ENCODE measurements at regions not wholly inside any gene's neighbourhood (a gene's known extent, or its start where the extent isn't known, plus 50 kb on each side); places are given as distances from the start of the nearest gene placed in this dataset.

DNA sequence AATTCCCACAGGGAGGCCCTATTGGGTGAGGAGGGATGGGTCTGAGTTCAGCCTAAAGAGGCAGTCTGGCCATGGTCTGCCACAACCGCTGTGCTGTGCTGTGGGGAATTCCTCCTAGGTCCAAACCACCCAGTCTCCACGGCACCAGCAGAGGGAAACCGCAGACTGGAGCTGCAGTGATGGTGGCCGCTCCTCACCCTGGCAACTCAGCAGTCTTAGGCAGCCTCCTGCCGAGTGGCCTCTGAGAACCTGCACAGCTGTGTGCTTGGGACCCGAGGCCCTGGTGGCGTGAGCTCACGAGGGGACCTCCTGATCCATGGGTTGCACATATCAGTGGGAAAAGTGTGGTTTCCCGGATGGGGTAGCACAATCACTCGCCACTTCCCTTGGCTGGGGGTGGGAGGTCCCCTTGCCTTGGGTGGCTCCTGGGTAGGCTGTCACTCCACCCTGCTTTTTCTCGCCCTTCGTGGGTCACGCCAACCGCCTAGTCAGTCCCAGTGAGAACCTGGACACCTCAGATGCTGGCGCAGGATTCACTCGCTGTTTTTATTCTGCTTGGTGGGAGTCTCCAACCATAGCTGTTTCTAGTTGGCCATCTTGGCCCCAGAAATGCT is 242.2 kb downstream of the CDH26 start:
- no peak for DNase-seq
- TF ChIP-seq, protein P1, sequence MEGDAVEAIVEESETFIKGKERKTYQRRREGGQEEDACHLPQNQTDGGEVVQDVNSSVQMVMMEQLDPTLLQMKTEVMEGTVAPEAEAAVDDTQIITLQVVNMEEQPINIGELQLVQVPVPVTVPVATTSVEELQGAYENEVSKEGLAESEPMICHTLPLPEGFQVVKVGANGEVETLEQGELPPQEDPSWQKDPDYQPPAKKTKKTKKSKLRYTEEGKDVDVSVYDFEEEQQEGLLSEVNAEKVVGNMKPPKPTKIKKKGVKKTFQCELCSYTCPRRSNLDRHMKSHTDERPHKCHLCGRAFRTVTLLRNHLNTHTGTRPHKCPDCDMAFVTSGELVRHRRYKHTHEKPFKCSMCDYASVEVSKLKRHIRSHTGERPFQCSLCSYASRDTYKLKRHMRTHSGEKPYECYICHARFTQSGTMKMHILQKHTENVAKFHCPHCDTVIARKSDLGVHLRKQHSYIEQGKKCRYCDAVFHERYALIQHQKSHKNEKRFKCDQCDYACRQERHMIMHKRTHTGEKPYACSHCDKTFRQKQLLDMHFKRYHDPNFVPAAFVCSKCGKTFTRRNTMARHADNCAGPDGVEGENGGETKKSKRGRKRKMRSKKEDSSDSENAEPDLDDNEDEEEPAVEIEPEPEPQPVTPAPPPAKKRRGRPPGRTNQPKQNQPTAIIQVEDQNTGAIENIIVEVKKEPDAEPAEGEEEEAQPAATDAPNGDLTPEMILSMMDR (IDR thresholded peaks at IDR 0.05), result no peak
- ChIA-PET POLR2A (no interaction called here), CTCF (interaction anchor here (0.9 to 1.5 kb wide), 2 partner anchors 10 to 63 kb away, joined by 3 to 4 read pairs; no protein-coding TSS in a partner anchor)
- Mint-ChIP-seq H3K36me3 (ENCODE audit: low read depth) (no peaks in the 10 kb centered on the region), H3K4me1 (ENCODE audit: low read depth) (no peaks in the 10 kb centered on the region), H3K9me3 (peaks cover 6% of the 10 kb centered on the region), H3K27me3 (peaks cover 8% of the 10 kb centered on the region), H3K4me3 (no peak overlapping the region), H3K27ac (no peak overlapping the region)
- intact Hi-C loops (cut with micrococcal nuclease), result no loop called here
- ATAC-seq, result no peak

DNA sequence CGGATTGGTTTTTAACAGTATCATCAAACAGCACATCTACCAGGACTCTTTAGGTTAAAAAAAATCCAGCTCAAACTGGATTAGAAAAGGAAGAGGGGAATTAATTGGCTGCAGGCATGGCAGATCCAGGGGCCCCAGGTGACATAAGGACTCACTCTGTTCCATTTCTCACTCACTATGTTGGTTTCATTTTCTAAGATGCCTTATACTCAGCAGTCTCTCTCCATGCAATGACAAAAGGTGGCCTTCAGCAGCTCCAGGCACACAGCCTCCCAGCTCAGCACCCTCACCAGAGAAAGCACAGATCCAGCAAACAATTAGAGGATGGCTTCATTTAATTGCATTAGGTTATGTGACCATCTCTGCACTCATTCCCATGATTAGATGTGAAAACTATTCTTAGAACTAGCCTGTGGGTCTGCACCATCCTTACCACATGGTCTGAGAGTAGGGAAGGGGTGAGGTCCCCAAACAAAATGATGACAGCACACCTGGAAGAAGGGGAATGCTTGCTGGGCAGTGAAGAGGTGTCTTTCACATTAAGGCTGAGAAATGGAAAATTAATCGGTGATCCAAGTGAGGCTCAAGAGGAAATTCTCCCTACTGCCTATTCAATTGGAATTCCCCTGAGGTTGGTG is 243.1 kb downstream of the CDH26 start:
- POLR2A ChIA-PET, result no interaction called here
- H3K4me3 Mint-ChIP-seq, result no peak overlapping the region
- TF ChIP-seq, protein P1 (IDR thresholded peaks at IDR 0.05), result no peak
- no peak for DNase-seq
- ATAC-seq, result no peak
- H3K9me3 Mint-ChIP-seq, result peaks cover 6% of the 10 kb centered on the region
- no peaks in the 10 kb centered on the region for H3K36me3 Mint-ChIP-seq (ENCODE audit: low read depth)
- H3K27ac Mint-ChIP-seq, result no peak overlapping the region
- H3K4me1 Mint-ChIP-seq (ENCODE audit: low read depth), result no peaks in the 10 kb centered on the region
- CTCF ChIA-PET, result interaction anchor here (0.9 to 1.5 kb wide), 2 partner anchors 9 to 63 kb away, joined by 3 to 4 read pairs; no protein-coding TSS in a partner anchor
- intact Hi-C loops (cut with micrococcal nuclease), result no loop called here
- peaks cover 10% of the 10 kb centered on the region for H3K27me3 Mint-ChIP-seq

DNA sequence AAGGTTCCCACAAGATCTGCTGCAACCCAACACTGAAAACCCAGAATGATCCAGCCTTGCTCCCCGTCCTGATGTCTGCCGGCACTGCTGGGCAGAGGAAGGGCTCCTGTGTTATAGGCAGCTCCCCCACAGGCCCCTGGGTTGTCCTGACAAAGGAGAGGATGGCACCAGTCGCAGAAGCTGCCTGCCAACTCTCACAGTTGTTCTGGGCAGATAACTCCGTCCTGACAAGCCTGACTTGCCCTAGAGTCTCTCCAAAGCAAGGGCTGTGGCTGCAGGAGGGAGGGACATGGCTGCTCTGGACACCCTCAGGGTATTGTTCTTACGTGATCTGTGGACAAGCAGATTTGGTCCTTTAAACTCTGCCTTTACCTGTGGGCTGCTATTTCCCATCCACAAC is 243.8 kb downstream of the CDH26 start:
- intact Hi-C loops (cut with micrococcal nuclease), result no loop called here
- CTCF ChIA-PET, result no interaction called here
- POLR2A ChIA-PET, result no interaction called here
- H3K9me3 Mint-ChIP-seq, result peaks cover 6% of the 10 kb centered on the region
- DNase-seq (no peak), ATAC-seq (no peak)
- H3K36me3 Mint-ChIP-seq (ENCODE audit: low read depth), result no peaks in the 10 kb centered on the region
- H3K4me1 Mint-ChIP-seq (ENCODE audit: low read depth), result no peaks in the 10 kb centered on the region
- H3K27me3 Mint-ChIP-seq, result peaks cover 9% of the 10 kb centered on the region
- TF ChIP-seq, protein P1 (IDR thresholded peaks at IDR 0.05), result no peak
- H3K27ac Mint-ChIP-seq, result no peak overlapping the region
- H3K4me3 Mint-ChIP-seq, result no peak overlapping the region

DNA sequence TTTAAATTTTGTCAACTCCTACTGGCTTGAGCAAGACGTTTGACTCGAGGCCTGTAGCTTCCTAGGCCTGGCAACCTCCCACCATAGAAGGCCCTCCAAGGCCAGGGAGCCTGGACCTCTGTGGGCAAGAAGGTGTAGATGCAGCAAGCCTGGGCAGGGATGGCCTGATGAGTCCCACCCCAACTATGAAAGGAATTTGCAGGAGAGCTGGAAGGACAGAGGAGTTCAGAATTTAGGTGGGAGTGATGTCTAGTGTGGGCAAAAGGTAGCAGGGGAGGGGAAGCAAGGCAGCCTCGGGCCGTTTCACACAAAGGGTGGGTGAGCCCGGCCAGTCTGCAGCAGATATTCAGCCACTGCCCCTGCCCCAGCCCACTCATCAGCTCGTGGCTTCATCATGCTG is 245.2 kb downstream of the CDH26 start:
- H3K27me3 Mint-ChIP-seq, result peaks cover 4% of the 10 kb centered on the region
- no peak overlapping the region for H3K4me3 Mint-ChIP-seq
- no peak for DNase-seq
- H3K9me3 Mint-ChIP-seq, result peaks cover 4% of the 10 kb centered on the region
- intact Hi-C loops (cut with micrococcal nuclease), result no loop called here
- ChIA-PET POLR2A (no interaction called here), CTCF (interaction anchor here (0.9 kb wide), 1 partner anchor 145 kb away, joined by 3 read pairs; no protein-coding TSS in a partner anchor)
- ATAC-seq, result no peak
- no peaks in the 10 kb centered on the region for H3K36me3 Mint-ChIP-seq (ENCODE audit: low read depth)
- H3K27ac Mint-ChIP-seq, result no peak overlapping the region
- no peaks in the 10 kb centered on the region for H3K4me1 Mint-ChIP-seq (ENCODE audit: low read depth)
- TF ChIP-seq, protein P1 (IDR thresholded peaks at IDR 0.05), result no peak

DNA sequence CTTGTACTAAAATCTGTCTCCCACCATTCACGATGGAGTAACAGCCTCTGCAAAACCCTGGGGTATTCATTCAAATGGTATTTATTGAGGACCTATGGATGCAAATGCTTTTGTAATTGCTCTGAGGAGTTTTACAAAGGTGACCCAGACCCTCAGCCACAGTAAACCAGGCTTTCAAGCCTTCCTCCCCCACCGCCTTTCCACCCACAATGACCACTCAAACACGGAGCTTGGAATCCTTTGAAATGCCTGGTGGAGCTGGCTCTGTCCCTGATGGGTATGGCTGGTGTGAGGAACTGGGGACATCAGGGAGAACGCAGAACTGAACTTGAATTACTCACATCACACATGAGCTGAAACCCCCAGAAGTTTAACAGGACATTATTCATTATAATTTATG is 246.4 kb downstream of the CDH26 start:
- no peaks in the 10 kb centered on the region for H3K9me3 Mint-ChIP-seq
- H3K27me3 Mint-ChIP-seq, result peaks cover 2% of the 10 kb centered on the region
- H3K27ac Mint-ChIP-seq, result no peak overlapping the region
- CTCF ChIA-PET, result no interaction called here
- TF ChIP-seq, protein P1 (IDR thresholded peaks at IDR 0.05), result no peak
- ATAC-seq (no peak), DNase-seq (no peak)
- H3K36me3 Mint-ChIP-seq (ENCODE audit: low read depth), result no peaks in the 10 kb centered on the region
- no peak overlapping the region for H3K4me3 Mint-ChIP-seq
- H3K4me1 Mint-ChIP-seq (ENCODE audit: low read depth), result no peaks in the 10 kb centered on the region
- POLR2A ChIA-PET, result no interaction called here
- intact Hi-C loops (cut with micrococcal nuclease), result no loop called here

Data from activated CD8-positive, alpha-beta T cell treated with anti-CD3 and anti-CD28 coated beads for 36 hours (primary cell).